BE2C (cell line): ENCODE measurements at regions not wholly inside any gene's neighbourhood (a gene's known extent, or its start where the extent isn't known, plus 50 kb on each side); places are given as distances from the start of the nearest gene placed in this dataset.
A peak's percentile ranks its signal among the peaks of the same experiment; 100 is the strongest.

Source experiments
- DNase-seq: peaks from one replicate; pipeline ENCODE4 v3.0.0-alpha.2; 2020
- H3K27me3 ChIP-seq: fragments of 250-450 bp; sonication (Bioruptor Pico); 2 replicates; pipeline ENCODE4 v1.5.1; 2020; ENCODE audit warnings: mild to moderate bottlenecking
- H3K36me3 ChIP-seq: fragments of 250-450 bp; sonication (Bioruptor Pico); 2 replicates; pipeline ENCODE4 v1.5.1; 2020; ENCODE audit warnings: mild to moderate bottlenecking
- H3K4me1 ChIP-seq: fragments of 250-450 bp; sonication (Bioruptor Pico); 2 replicates; pipeline ENCODE4 v1.5.1; 2020
- H3K4me3 ChIP-seq: 2 replicates; pipeline ENCODE4 v1.5.1; 2011; ENCODE audit warnings: low read depth, low read length
- H3K9me3 ChIP-seq: fragments of 250-450 bp; sonication (Bioruptor Pico); 2 replicates; pipeline ENCODE4 v1.5.1; 2020
- TF ChIP-seq, protein P1 (sequence below): IDR thresholded peaks from 2 replicates; pipeline ENCODE4 v1.5.1; 2012; ENCODE audit warnings: mild to moderate bottlenecking, low read depth, low read length

DNA sequence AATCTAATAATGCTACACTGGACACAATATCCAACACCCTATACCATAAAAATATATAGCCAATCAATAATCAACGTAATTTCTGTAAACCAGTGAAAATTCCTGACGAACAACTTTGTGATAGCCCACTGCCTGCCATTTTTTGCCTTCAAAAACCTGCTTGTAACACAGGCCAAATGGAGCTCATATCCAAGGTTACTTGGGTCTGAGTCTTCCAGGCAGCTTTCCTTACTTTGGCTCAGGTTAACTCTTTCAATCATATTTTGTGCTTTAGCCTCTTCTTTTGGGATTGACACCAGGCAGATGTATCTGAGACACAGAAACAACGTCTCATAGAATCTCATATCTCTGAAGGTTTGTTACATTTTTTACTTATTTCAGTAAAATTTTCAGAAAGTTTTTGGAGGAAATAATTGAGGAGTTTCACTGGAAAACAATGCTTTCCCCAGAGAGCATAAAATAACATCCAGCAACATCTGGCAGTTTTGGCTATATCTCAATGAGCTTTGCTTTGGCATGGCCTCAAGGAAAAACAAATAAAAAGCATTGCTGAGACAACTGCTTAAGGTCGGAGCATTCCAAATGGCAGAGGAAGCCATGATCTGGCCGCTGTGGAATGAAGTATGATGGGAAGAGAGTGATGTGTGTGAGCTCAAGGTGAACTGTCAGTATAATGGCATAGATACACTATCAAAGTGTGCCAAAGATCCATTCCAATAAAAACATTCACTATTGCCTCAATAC, 162.9 kb upstream of the SPIN4 start:
- Histone ChIP-seq H3K36me3 (no peaks in the 10 kb centered on the region), H3K4me3 (no peak overlapping the region), H3K27me3 (no peaks in the 10 kb centered on the region), H3K4me1 (no peaks in the 10 kb centered on the region), H3K9me3 (no peaks in the 10 kb centered on the region)
- DNase-seq: no peak
- TF ChIP-seq, protein P1, sequence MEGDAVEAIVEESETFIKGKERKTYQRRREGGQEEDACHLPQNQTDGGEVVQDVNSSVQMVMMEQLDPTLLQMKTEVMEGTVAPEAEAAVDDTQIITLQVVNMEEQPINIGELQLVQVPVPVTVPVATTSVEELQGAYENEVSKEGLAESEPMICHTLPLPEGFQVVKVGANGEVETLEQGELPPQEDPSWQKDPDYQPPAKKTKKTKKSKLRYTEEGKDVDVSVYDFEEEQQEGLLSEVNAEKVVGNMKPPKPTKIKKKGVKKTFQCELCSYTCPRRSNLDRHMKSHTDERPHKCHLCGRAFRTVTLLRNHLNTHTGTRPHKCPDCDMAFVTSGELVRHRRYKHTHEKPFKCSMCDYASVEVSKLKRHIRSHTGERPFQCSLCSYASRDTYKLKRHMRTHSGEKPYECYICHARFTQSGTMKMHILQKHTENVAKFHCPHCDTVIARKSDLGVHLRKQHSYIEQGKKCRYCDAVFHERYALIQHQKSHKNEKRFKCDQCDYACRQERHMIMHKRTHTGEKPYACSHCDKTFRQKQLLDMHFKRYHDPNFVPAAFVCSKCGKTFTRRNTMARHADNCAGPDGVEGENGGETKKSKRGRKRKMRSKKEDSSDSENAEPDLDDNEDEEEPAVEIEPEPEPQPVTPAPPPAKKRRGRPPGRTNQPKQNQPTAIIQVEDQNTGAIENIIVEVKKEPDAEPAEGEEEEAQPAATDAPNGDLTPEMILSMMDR: no peak

GRCh38 chrX:63511361-63511760, 160.2 kb upstream of the SPIN4 start:
- no peaks in the 10 kb centered on the region for H3K9me3 ChIP-seq
- TF ChIP-seq, protein P1: no peak
- H3K27me3 ChIP-seq: no peaks in the 10 kb centered on the region
- no peaks in the 10 kb centered on the region for H3K4me1 ChIP-seq
- no peaks in the 10 kb centered on the region for H3K36me3 ChIP-seq
- no peak for DNase-seq
- no peak overlapping the region for H3K4me3 ChIP-seq

GRCh38 chrX:63508668-63509067, 157.5 kb upstream of the SPIN4 start:
- no peaks in the 10 kb centered on the region for H3K4me1 ChIP-seq
- no peaks in the 10 kb centered on the region for H3K36me3 ChIP-seq

DNA sequence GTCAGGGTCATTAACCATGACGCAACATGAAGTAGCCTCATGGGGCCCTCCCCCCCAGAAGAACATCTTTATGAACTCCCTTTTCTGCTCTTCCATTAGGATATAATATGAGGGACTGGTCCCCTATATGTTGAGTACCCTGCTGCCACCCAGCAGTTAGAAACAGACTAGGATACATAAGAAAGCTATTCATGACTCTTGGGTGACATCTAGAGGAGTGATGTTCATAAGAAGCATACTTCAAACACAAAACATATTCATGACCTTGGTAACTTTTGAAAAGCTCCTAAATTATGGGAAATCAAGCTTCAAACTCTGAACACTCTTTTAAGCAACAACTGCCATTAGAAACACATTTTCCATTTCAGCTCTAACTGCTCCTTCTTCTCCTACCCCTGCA, 155.2 kb upstream of the SPIN4 start:
- no peak for DNase-seq
- Histone ChIP-seq H3K27me3 (no peaks in the 10 kb centered on the region), H3K4me1 (no peaks in the 10 kb centered on the region), H3K4me3 (no peak overlapping the region), H3K9me3 (no peaks in the 10 kb centered on the region), H3K36me3 (no peaks in the 10 kb centered on the region)
- TF ChIP-seq, protein P1: peak; percentile 23; the same call in 1 of the 2 replicates

More at GRCh38 chrX:63508668-63509067, 157.5 kb upstream of the SPIN4 start:
- no peaks in the 10 kb centered on the region for H3K9me3 ChIP-seq
- TF ChIP-seq, protein P1: no peak
- H3K27me3 ChIP-seq: no peaks in the 10 kb centered on the region
- DNase-seq: no peak
- H3K4me3 ChIP-seq: no peak overlapping the region

GRCh38 chrX:63503541-63503940, 152.4 kb upstream of the SPIN4 start:
- Histone ChIP-seq H3K27me3 (no peaks in the 10 kb centered on the region), H3K4me3 (no peak overlapping the region), H3K9me3 (no peaks in the 10 kb centered on the region), H3K36me3 (no peaks in the 10 kb centered on the region), H3K4me1 (no peaks in the 10 kb centered on the region)
- DNase-seq: no peak
- TF ChIP-seq, protein P1: no peak

DNA sequence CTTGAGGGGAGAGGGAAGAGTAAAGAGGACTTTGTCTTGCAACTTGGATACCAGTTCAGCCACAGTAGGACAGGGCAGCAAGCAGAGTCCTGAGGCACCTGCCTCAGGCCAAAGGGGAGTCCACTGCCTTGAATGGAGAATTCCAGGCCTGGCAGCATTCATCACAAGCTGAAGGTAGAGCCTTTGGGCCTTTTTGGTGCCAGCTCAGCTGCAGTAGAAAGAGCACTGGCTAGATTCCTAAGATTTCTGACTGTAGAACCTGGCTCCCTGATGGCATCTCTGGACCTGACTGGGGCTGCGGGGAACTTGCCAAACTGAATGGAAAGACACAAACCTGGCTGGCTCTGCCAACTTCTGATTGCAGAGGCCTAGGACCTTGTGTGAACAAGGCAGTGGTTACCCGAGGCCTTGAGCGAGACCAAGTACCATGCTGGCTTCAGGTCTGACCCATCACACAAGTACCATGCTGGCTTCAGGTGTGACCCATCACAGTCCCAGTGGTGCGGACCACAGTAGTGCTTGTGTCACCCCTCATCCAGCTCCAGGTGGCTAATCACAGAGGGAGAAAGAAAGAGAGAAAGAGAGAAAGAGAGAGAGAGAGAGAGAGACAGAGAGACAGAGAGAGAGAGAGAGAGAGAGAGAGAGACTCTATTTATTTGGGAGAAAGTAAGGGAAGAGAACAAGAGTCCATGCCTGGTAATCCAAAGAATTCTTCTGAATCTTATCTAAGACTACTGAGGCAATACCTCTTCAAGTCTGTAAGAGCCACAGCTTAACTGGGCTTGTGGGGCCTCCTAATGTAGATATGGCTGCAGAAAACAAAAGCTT, 137.6 kb upstream of the SPIN4 start:
- H3K27me3 ChIP-seq: no peaks in the 10 kb centered on the region
- DNase-seq: no peak
- no peaks in the 10 kb centered on the region for H3K9me3 ChIP-seq
- H3K36me3 ChIP-seq: no peaks in the 10 kb centered on the region
- TF ChIP-seq, protein P1: no peak
- H3K4me1 ChIP-seq: no peaks in the 10 kb centered on the region
- H3K4me3 ChIP-seq: no peak overlapping the region
